Osteoblast (primary cell): ENCODE measurements at regions not wholly inside any gene's neighbourhood (a gene's known extent, or its start where the extent isn't known, plus 50 kb on each side); places are given as distances from the start of the nearest gene placed in this dataset.
"Not testable (repeated sequence)": the region's sequence is repeated elsewhere in the genome, so short reads cannot be mapped to it uniquely, and the experiment has no call there.

Experiments used
- DNase-seq: peaks from one replicate; pipeline ENCODE4 v3.0.0; 2011; ENCODE audit warnings: low spot score, mixed read lengths; ENCODE audit not compliant: insufficient read length; ENCODE audit errors: missing footprints
- H2AFZ ChIP-seq: 2 replicates; pipeline ENCODE4 v1.6.0; 2011; ENCODE audit warnings: mild to moderate bottlenecking, low read length
- H3K27ac ChIP-seq: 2 replicates; pipeline ENCODE4 v1.5.1; 2011; ENCODE audit warnings: mild to moderate bottlenecking, low read depth, low read length, moderate library complexity
- H3K27me3 ChIP-seq: 2 replicates; pipeline ENCODE4 v1.6.0; 2012; ENCODE audit warnings: mild to moderate bottlenecking, control low read depth, inconsistent platforms, low read length, moderate library complexity; ENCODE audit not compliant: insufficient read depth
- H3K36me3 ChIP-seq: 2 replicates; pipeline ENCODE4 v1.5.1; 2011; ENCODE audit warnings: mild to moderate bottlenecking, low read length, control low read depth, moderate library complexity; ENCODE audit not compliant: insufficient read depth
- H3K4me1 ChIP-seq: 2 replicates; pipeline ENCODE4 v1.5.1; 2011; ENCODE audit warnings: mild to moderate bottlenecking, low read length, control low read depth, moderate library complexity; ENCODE audit not compliant: insufficient read depth
- H3K4me2 ChIP-seq: 2 replicates; pipeline ENCODE4 v1.6.0; 2011; ENCODE audit warnings: mild to moderate bottlenecking, low read length; ENCODE audit not compliant: insufficient read depth
- H3K4me3 ChIP-seq: fragments of 200-600 bp; sonication (generic); 3 replicates; pipeline ENCODE4 v1.5.1; 2012; ENCODE audit warnings: mild to moderate bottlenecking, low read length, inconsistent platforms; ENCODE audit not compliant: insufficient read depth
- H3K79me2 ChIP-seq: 2 replicates; pipeline ENCODE4 v1.6.0; 2012; ENCODE audit warnings: mild to moderate bottlenecking, low read length, control low read depth, inconsistent platforms; ENCODE audit not compliant: insufficient read depth
- H3K9me3 ChIP-seq: 2 replicates; pipeline ENCODE4 v1.5.1; 2011; ENCODE audit warnings: low read depth, low read length, control low read depth
- H4K20me1 ChIP-seq: 2 replicates; pipeline ENCODE4 v1.6.0; 2012; ENCODE audit warnings: mild to moderate bottlenecking, low read length, control low read depth; ENCODE audit not compliant: insufficient read depth
- CTCF ChIP-seq: IDR thresholded peaks from 2 replicates; pipeline ENCODE4 v1.5.1; 2011; ENCODE audit warnings: mild to moderate bottlenecking, low read depth, low read length, moderate library complexity; ENCODE audit errors: extremely low read depth

- DNase-seq: no peak
Measured at GRCh38 chr10:114716811-114717404, 58.8 kb upstream of the ABLIM1 start.

GRCh38 chr10:114717881-114718280, 59.8 kb upstream of the ABLIM1 start:
- H4K20me1 ChIP-seq, H3K4me3 ChIP-seq, H3K36me3 ChIP-seq, H3K9me3 ChIP-seq, DNase-seq, H3K79me2 ChIP-seq, H2AFZ ChIP-seq, H3K4me2 ChIP-seq, H3K27ac ChIP-seq: not testable (repeated sequence)
- H3K4me1 ChIP-seq: peaks cover 29% of the 10 kb centered on the region
- peaks cover 20% of the 10 kb centered on the region for H3K27me3 ChIP-seq

More at GRCh38 chr10:114716811-114717404, 58.8 kb upstream of the ABLIM1 start:
- Histone ChIP-seq H4K20me1 (no peaks in the 10 kb centered on the region), H3K27ac (no peak overlapping the region), H3K9me3 (no peaks in the 10 kb centered on the region), H3K27me3 (peaks cover 20% of the 10 kb centered on the region), H3K4me1 (peaks cover 29% of the 10 kb centered on the region), H3K4me3 (no peak overlapping the region), H3K4me2 (no peak overlapping the region), H3K79me2 (no peaks in the 10 kb centered on the region), H2AFZ (no peak overlapping the region), H3K36me3 (no peaks in the 10 kb centered on the region)
- no peak for TF ChIP-seq CTCF

- Histone ChIP-seq H3K36me3 (no peaks in the 10 kb centered on the region), H3K4me2 (no peak overlapping the region), H3K4me3 (no peak overlapping the region), H2AFZ (no peak overlapping the region), H3K4me1 (peaks cover 25% of the 10 kb centered on the region), H3K9me3 (no peaks in the 10 kb centered on the region), H3K27me3 (peaks cover 20% of the 10 kb centered on the region), H3K27ac (no peak overlapping the region), H3K79me2 (no peaks in the 10 kb centered on the region), H4K20me1 (no peaks in the 10 kb centered on the region)
- no peak for TF ChIP-seq CTCF
- DNase-seq: no peak
Measured at GRCh38 chr10:114718374-114718773, 60.3 kb upstream of the ABLIM1 start.

- Histone ChIP-seq H3K9me3 (no peaks in the 10 kb centered on the region), H3K27ac (no peak overlapping the region), H3K27me3 (peaks cover 17% of the 10 kb centered on the region), H2AFZ (no peak overlapping the region), H3K4me2 (no peak overlapping the region), H3K4me3 (no peak overlapping the region), H3K79me2 (no peaks in the 10 kb centered on the region), H3K4me1 (peaks cover 16% of the 10 kb centered on the region), H4K20me1 (no peaks in the 10 kb centered on the region), H3K36me3 (no peaks in the 10 kb centered on the region)
- no peak for DNase-seq
- no peak for TF ChIP-seq CTCF
Measured at GRCh38 chr10:114719311-114719710, 61.2 kb upstream of the ABLIM1 start.

- not testable (repeated sequence) for H2AFZ ChIP-seq, H3K36me3 ChIP-seq, H3K4me1 ChIP-seq, H3K9me3 ChIP-seq, H4K20me1 ChIP-seq, H3K27ac ChIP-seq, H3K4me2 ChIP-seq, H3K79me2 ChIP-seq, DNase-seq, H3K4me3 ChIP-seq
- H3K27me3 ChIP-seq: peaks cover 17% of the 10 kb centered on the region
Measured at GRCh38 chr10:114720023-114720422, 61.9 kb upstream of the ABLIM1 start.
